HG03571 (cell line): ENCODE measurements at regions not wholly inside any gene's neighbourhood (a gene's known extent, or its start where the extent isn't known, plus 50 kb on each side); places are given as distances from the start of the nearest gene placed in this dataset.
"Not testable (repeated sequence)": the region's sequence is repeated elsewhere in the genome, so short reads cannot be mapped to it uniquely, and the experiment has no call there.

Experiments used
- ATAC-seq: cut with Tn5 transposase; IDR thresholded peaks from one replicate; pipeline ENCODE4 v1.9.1; 2021; ENCODE audit not compliant: unreplicated experiment

GRCh38 chr5:82901281-82901888 lies 175.8 kb downstream of the TMEM167A start:
- no peak for ATAC-seq

DNA sequence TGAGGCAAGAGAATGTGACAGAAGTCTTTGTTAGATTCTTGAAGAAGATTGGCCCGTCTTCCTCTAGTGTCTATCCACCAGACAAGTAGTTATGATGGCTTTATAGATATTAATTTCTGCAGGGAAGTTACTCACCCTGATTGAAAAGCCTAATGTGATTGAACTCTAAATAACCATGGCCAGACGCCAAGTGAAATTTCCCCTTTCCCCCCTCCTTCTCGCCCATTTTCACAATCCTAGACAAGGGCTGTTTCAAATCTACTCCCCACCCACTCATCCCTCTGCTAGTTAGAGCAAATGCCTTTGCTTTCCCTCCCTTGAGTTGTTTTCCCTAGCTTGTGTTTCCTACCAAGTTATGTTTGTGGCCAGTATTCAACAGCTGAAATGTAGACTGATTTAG lies 182.5 kb downstream of the TMEM167A start:
- ATAC-seq: no peak

DNA sequence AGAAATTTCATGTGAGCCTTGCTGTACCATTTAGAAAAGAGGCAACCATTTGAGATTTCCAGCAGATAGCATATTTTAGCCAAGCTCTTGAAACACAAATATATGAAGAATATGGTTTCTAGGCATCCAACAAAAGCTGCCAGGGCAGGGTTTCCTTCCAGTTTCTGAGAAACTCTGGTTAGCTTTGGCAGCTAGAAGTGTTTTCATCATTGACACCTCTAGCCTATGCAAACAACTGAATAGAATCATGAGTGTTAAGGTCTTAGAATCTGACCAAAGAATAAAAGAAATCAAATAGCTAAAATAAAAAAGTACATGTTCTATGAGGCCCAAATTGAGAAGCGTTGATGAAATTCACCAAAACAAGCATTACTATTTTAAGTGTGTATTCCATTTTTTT lies 188.1 kb downstream of the TMEM167A start:
- no peak for ATAC-seq

DNA sequence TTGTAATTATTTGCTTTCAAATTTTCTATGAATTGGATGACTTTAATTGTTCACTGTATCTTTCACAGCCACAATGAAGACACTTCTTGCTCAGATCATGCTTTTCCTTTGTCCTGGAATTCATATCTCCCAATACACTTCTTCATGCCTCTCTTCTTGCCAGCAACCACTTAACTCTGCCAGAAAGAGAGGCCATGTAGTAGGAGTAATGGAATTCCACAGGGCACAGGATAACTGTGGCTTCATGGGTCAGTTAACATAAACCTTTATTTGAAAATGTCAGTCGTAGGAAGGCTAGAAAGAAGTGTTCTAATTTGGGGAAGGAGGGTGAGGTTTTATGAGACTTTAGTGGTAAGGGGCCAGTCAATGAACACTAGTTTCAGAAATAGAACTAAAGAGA lies 190.3 kb downstream of the TMEM167A start:
- no peak for ATAC-seq

DNA sequence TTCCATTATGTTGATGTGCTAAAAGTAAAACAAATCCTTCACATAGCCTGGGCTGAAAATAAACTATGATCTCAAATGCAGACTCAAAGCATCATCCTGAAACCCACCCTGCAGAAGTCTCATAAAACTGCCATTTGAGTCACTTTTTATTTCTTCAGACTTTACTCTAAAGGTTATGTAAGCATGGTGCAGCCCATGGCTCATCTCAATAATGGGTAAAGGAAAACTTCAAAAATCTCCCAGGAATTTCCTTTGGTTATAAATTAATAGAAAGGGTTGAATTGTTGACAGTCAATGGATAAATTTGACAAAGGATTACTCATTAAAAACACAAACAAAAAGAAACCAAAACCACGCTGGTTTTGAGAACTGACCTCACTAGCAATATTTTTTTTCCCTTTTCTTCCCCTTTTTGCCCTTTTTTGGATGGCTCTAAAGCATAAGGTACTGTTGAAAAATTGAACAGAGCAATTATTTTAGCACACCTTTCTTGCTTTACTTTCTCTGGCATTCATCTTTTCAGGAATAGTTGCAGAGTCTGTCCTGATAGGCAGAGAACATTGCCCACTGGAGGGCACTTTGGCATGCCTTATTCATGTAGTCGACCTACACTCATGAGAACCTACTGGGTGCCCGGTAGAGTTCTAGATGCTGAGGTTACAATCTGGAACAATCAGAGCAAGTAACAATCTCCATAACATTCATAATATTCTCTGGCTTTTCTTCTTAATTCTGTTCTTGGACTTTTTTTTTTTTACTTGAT lies 191.4 kb downstream of the TMEM167A start:
- ATAC-seq: no peak

GRCh38 chr5:82884821-82885471 lies 192.2 kb downstream of the TMEM167A start:
- no peak for ATAC-seq

DNA sequence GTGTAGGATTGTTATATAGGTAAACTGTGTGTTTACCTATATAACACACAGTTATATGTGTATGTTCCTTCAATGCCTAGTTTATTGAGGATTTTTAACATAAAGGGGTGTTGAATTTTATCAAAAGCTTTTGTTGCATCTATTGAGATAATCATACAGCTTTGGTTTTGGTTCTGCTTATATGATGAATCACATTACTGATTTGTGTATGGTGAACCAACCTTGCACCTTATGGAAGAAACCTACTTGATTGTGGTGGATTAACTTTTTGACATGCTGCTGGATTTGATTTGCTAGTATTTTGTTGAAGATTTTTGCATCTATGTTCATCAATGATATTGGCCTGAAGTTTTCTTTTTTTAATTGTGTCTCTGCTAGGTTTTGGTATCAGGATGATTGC lies 194.9 kb downstream of the TMEM167A start:
- ATAC-seq: no peak

DNA sequence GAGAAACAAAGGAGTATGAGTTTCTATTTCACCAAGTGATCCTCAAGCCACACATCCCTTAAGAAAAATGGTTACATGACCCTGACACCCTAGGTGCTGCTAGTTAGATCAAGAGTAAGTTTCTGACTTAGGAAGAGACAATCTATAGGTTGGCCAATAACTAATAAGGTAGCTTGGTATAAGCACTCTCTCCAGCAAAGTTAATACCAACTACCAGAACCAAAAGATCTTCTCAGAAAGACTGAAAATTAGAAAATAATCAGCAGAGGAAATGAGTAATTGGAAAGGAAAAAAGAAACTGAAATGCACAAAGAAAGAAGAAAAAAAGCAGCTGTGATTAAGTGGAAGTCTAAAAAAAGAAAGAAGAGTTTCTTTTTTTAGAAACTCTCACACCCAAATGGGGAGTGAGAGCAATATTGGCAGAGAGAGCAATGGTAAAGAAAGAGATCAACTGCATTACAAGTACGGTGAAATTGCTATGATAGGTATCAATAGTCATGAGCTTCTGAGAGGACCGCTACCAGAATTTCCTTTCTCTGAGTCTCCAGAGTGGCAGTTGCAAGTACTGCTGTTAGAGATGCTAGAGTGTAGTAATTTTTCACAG lies 195.5 kb downstream of the TMEM167A start:
- peak; percentile 50 for ATAC-seq

- no peak for ATAC-seq
These were observed 198.1 kb downstream of the TMEM167A start for GRCh38 chr5:82879089-82879488.

DNA sequence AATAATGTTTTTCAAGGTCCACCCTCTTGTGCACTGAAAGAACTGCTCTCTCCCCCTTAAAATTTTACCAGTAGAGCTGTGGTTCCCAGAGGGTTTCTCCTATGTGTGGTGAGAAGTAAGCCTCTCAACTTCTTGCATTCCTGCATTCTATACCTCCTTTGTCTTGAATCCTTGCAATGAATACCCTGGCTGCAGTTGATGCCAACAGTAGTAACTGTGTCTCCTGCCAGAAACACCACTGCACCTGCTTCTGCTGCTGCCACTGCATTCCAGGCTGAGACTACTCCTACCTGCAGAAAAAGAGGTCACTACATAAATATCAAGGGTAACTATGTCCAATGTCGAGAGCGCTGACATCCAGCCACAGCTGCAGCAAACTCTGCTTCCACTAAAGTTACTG lies 203.7 kb downstream of the TMEM167A start:
- no peak for ATAC-seq

DNA sequence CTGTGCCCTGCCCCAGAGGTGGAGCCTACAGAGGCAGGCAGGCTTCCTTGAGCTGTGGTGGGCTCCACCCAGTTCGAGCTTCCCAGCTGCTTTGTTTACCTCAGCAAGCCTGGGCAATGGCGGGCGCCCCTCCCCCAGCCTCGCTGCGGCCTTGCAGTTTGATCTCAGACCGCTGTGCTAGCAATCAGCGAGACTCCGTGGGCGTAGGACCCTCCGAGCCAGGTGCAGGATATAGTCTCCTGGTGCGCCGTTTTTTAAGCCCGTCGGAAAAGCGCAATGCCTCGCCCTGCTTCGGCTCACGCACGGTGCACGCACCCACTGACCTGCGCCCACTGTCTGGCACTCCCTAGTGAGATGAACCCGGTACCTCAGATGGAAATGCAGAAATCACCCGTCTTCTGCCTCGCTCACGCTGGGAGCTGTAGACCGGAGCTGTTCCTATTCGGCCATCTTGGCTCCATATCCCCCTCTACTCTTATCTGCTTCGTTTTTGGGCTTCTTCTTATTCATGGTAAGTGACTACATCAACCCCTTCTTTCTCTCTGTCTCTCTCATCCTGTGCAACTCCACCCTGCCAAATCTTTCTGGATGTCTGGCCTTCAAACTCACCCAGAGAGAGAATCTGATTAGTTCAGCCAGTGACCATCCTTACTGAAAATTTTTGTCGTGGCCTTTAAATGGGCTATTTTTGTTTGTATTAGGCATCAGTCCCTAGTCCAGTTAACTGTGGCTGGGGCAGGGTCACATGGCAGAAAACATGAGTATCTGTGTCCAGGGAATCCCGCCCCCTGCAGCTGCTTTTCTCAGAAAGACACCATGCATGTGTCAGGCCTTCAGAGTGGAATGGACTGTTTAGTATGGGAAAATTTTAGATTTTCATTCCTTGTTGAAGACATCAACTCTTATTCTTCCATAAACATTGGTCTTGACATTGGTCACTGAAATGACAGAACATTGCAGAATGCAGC lies 204.6 kb downstream of the TMEM167A start:
- not testable (repeated sequence) for ATAC-seq

DNA sequence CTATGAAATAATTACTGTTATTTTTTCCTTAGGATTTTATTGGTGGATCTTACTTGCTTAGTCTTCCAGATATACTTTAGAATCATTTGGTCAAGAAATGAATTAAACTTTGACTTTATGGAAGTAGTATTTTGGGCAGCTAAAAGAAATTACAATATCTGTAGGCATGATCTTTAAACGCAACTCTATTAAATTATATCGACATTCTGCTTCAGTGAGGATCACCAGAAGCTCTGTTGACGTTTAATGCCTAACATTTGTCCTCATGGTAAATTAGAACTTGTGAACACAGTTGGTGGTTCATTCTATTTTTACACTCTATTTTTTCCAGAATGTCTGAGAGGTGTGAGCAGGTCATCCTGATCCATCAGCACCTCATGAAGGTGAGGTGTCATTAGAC lies 211.6 kb downstream of the TMEM167A start:
- ATAC-seq: no peak

GRCh38 chr5:82863266-82863665 lies 213.9 kb downstream of the TMEM167A start:
- no peak for ATAC-seq

- ATAC-seq: no peak
These were observed 214.5 kb downstream of the TMEM167A start for GRCh38 chr5:82862711-82863110.

GRCh38 chr5:82862261-82862660 lies 214.9 kb downstream of the TMEM167A start:
- no peak for ATAC-seq

- ATAC-seq: no peak
These were observed 215.5 kb downstream of the TMEM167A start for GRCh38 chr5:82861701-82862100.

- no peak for ATAC-seq
These were observed 217.6 kb downstream of the TMEM167A start for GRCh38 chr5:82859451-82860140.

DNA sequence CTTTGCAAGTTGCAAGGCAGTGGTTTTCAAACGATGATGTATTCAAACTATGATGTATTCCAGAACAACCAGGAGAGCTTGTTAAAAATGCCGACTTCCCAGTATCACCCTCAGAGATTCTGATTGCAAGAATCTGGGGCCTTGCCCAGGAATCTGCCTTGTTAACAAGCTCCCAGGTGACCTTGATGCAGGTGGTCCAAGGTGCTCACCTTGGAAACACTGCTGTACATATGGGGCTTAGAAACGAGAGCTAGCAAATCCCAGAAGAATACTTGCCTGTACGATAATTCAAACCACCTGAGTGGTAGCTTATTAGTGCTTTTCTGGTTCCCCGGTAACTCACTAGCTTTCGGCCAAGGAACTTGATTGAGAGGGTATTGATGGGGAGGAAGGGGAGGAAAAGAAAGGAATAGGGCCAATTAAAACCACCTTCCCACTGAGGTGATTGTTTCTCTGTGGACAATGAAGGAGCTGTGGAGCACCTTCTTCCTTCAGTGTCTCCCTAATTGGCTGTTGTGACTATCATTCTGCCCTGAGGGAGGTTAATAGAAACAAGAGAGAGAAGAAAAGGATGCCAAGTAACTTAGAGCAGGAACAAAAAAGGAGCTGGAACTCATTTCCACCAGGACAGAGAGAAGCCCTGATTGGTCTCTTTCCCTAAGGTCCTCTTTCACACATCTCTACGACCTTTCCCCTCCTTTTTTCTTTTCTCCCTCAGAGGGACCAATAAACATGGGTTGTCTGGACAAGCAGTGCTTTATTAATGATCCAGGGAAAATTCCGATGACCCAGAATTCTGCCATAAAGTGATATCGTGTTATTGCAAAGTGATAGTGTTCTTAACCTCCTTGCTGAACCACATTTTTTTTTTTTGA lies 218.8 kb downstream of the TMEM167A start:
- no peak for ATAC-seq

- ATAC-seq: no peak
These were observed 221.2 kb downstream of the TMEM167A start for GRCh38 chr5:82855893-82856550.
